SK-N-SH (cell line): ENCODE measurements at regions not wholly inside any gene's neighbourhood (a gene's known extent, or its start where the extent isn't known, plus 50 kb on each side); places are given as distances from the start of the nearest gene placed in this dataset.

Experiments
- CHD2 ChIP-seq: fragments of 150-350 bp; IDR thresholded peaks from 2 replicates; pipeline ENCODE4 v1.6.1; 2018; ENCODE audit warnings: low read length; ENCODE audit not compliant: partially characterized antibody
- ELF1 ChIP-seq: IDR thresholded peaks from 2 replicates; pipeline ENCODE4 v1.4.0; 2012
- MXI1 ChIP-seq: IDR thresholded peaks from 2 replicates; pipeline ENCODE4 v1.6.1; 2012; ENCODE audit warnings: mild to moderate bottlenecking, low read depth, low read length, improper control_type of control experiment
- NFIC ChIP-seq: IDR thresholded peaks from 2 replicates; pipeline ENCODE4 v1.4.0; 2012; ENCODE audit warnings: borderline replicate concordance
- SMC3 ChIP-seq: IDR thresholded peaks from 2 replicates; pipeline ENCODE4 v1.6.1; 2012; ENCODE audit warnings: low read depth, low read length, improper control_type of control experiment
- TCF12 ChIP-seq: IDR thresholded peaks from 2 replicates; pipeline ENCODE4 v1.4.0; 2012
- USF1 ChIP-seq: IDR thresholded peaks from 2 replicates; pipeline ENCODE4 v1.4.0; 2012; ENCODE audit warnings: low read depth, borderline replicate concordance
- TF ChIP-seq, protein P1 (sequence below): fragments of 150-350 bp; IDR thresholded peaks from 2 replicates; pipeline ENCODE4 v1.6.1; 2017; ENCODE audit warnings: antibody characterized with exemption, low read length, low read depth, borderline replicate concordance
- TF ChIP-seq, protein P2 (sequence below): fragments of 200-600 bp; sonication (generic); IDR thresholded peaks from 2 replicates; pipeline ENCODE4 v1.6.1; 2017; ENCODE audit warnings: antibody characterized with exemption, mild to moderate bottlenecking, moderate library complexity
- TF ChIP-seq, protein P3 (sequence below): IDR thresholded peaks from 2 replicates; pipeline ENCODE4 v1.6.1; 2012; ENCODE audit warnings: mild to moderate bottlenecking, low read depth, low read length, moderate library complexity

DNA sequence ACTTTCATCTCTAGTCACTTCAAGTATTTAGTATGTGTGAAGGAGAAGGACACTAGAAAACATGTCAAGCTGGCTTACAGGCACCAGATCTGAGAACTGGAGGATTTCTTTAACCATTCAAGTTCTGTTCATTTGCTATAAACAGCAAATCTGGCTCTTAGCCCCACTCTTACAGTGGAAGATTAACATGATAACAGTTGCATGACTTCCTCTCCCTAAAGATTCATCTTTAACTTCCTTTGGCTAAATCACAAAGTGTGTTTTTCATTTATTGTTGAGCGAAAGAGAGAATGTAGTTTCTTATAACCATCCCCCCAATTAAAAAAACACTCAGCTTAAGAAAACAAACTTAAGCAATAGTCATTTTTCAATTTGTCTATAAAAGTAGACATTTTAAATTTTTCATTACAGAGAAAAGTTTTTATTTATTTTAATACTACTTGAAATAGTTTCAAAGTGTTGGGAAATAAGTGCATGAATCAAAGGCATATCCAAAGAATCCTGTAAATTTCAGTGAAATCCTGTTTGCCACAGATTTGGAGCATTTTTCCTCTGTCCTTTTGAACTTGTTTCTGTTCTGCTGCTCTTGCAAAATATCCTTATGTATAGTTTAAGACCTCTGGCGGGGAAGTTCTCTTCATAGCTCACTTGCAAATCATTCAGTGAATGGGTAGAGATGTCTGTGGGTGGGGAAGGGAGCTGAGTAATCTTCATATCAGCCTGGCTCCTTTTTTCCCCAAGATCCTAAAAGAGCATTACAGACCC lies 241.0 kb upstream of the RBBP8 start:
- TF ChIP-seq, protein P1, sequence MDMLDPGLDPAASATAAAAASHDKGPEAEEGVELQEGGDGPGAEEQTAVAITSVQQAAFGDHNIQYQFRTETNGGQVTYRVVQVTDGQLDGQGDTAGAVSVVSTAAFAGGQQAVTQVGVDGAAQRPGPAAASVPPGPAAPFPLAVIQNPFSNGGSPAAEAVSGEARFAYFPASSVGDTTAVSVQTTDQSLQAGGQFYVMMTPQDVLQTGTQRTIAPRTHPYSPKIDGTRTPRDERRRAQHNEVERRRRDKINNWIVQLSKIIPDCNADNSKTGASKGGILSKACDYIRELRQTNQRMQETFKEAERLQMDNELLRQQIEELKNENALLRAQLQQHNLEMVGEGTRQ: no peak
- no peak for TF ChIP-seq CHD2
- TF ChIP-seq, protein P2, sequence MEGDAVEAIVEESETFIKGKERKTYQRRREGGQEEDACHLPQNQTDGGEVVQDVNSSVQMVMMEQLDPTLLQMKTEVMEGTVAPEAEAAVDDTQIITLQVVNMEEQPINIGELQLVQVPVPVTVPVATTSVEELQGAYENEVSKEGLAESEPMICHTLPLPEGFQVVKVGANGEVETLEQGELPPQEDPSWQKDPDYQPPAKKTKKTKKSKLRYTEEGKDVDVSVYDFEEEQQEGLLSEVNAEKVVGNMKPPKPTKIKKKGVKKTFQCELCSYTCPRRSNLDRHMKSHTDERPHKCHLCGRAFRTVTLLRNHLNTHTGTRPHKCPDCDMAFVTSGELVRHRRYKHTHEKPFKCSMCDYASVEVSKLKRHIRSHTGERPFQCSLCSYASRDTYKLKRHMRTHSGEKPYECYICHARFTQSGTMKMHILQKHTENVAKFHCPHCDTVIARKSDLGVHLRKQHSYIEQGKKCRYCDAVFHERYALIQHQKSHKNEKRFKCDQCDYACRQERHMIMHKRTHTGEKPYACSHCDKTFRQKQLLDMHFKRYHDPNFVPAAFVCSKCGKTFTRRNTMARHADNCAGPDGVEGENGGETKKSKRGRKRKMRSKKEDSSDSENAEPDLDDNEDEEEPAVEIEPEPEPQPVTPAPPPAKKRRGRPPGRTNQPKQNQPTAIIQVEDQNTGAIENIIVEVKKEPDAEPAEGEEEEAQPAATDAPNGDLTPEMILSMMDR: no peak
- TF ChIP-seq MXI1: no peak
- TF ChIP-seq, protein P3, sequence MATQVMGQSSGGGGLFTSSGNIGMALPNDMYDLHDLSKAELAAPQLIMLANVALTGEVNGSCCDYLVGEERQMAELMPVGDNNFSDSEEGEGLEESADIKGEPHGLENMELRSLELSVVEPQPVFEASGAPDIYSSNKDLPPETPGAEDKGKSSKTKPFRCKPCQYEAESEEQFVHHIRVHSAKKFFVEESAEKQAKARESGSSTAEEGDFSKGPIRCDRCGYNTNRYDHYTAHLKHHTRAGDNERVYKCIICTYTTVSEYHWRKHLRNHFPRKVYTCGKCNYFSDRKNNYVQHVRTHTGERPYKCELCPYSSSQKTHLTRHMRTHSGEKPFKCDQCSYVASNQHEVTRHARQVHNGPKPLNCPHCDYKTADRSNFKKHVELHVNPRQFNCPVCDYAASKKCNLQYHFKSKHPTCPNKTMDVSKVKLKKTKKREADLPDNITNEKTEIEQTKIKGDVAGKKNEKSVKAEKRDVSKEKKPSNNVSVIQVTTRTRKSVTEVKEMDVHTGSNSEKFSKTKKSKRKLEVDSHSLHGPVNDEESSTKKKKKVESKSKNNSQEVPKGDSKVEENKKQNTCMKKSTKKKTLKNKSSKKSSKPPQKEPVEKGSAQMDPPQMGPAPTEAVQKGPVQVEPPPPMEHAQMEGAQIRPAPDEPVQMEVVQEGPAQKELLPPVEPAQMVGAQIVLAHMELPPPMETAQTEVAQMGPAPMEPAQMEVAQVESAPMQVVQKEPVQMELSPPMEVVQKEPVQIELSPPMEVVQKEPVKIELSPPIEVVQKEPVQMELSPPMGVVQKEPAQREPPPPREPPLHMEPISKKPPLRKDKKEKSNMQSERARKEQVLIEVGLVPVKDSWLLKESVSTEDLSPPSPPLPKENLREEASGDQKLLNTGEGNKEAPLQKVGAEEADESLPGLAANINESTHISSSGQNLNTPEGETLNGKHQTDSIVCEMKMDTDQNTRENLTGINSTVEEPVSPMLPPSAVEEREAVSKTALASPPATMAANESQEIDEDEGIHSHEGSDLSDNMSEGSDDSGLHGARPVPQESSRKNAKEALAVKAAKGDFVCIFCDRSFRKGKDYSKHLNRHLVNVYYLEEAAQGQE: no peak
- TF ChIP-seq SMC3: no peak
- TF ChIP-seq TCF12: peak; percentile 57
- no peak for TF ChIP-seq USF1
- TF ChIP-seq ELF1: no peak
- TF ChIP-seq NFIC: peak; percentile 51
